Lower lobe of right lung (tissue), 2 donors: ENCODE measurements at regions not wholly inside any gene's neighbourhood (a gene's known extent, or its start where the extent isn't known, plus 50 kb on each side); places are given as distances from the start of the nearest gene placed in this dataset.
"Not testable (repeated sequence)": the region's sequence is repeated elsewhere in the genome, so short reads cannot be mapped to it uniquely, and the experiment has no call there.

Experiments used
- ATAC-seq, 2 donors: fragments of 200-7000 bp; cut with Tn5 transposase; one replicate each; pipeline ENCODE4 v1.9.1; 2020 to 2022; ENCODE audit warnings: mild to moderate bottlenecking in 2 of 2, moderate library complexity in 2 of 2
- DNase-seq: peaks from one replicate; pipeline ENCODE4 v3.0.0-alpha.2; 2020
- H3K27ac ChIP-seq: fragments of 200-600 bp; one replicate; pipeline ENCODE4 v1.8.0; 2022
- H3K27me3 ChIP-seq: fragments of 200-600 bp; one replicate; pipeline ENCODE4 v1.8.0; 2022; ENCODE audit warnings: low read depth
- H3K36me3 ChIP-seq: fragments of 200-600 bp; one replicate; pipeline ENCODE4 v1.8.0; 2022; ENCODE audit warnings: mild to moderate bottlenecking
- H3K4me1 ChIP-seq: fragments of 200-600 bp; one replicate; pipeline ENCODE4 v1.8.0; 2022
- H3K4me3 ChIP-seq: fragments of 200-600 bp; one replicate; pipeline ENCODE4 v1.8.0; 2022; ENCODE audit warnings: mild to moderate bottlenecking
- H3K9me3 ChIP-seq: fragments of 200-600 bp; one replicate; pipeline ENCODE4 v1.8.0; 2022
- intact Hi-C: fragments of 100-400 bp; cut with DNase I; formaldehyde crosslinking; loops from one replicate; pipeline ENCODE4 v1.11.0; 2022
- TF ChIP-seq, protein P1 (sequence below): fragments of 200-600 bp; IDR thresholded peaks from one replicate; pipeline ENCODE4 v1.8.0; 2022; ENCODE audit warnings: antibody characterized with exemption, mild to moderate bottlenecking
- donor health status: DM: no; HTN: yes; CAD: no; lungs with severe emphysema.

DNA sequence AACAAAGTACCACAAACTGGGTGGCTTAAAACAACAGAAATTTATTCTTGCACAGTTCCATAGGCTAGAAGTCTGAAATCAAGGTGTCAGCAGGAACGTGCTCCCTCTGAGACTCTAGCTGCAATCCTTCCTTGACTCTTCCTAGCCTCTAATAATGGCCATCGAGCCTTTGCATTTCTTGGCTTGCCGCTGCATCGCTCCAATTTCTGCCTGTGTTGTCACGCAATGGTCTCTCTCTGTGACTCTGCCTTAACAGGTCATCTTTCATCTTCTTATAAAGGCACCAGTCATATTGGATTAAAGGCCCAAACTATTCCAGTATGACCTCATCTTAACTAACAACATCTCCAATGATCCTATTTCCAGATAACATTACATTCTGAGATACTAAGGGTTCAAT is 61.0 kb upstream of the FNDC3B start:
- TF ChIP-seq, protein P1, sequence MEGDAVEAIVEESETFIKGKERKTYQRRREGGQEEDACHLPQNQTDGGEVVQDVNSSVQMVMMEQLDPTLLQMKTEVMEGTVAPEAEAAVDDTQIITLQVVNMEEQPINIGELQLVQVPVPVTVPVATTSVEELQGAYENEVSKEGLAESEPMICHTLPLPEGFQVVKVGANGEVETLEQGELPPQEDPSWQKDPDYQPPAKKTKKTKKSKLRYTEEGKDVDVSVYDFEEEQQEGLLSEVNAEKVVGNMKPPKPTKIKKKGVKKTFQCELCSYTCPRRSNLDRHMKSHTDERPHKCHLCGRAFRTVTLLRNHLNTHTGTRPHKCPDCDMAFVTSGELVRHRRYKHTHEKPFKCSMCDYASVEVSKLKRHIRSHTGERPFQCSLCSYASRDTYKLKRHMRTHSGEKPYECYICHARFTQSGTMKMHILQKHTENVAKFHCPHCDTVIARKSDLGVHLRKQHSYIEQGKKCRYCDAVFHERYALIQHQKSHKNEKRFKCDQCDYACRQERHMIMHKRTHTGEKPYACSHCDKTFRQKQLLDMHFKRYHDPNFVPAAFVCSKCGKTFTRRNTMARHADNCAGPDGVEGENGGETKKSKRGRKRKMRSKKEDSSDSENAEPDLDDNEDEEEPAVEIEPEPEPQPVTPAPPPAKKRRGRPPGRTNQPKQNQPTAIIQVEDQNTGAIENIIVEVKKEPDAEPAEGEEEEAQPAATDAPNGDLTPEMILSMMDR, result no peak
- H3K36me3 ChIP-seq, result no peaks in the 10 kb centered on the region
- H3K4me1 ChIP-seq, result peaks cover 28% of the 10 kb centered on the region
- no peak for ATAC-seq
- intact Hi-C loops, result no loop called here
- H3K4me3 ChIP-seq, result no peak overlapping the region
- no peaks in the 10 kb centered on the region for H3K9me3 ChIP-seq
- no peaks in the 10 kb centered on the region for H3K27me3 ChIP-seq
- DNase-seq, result no peak
- H3K27ac ChIP-seq, result no peak overlapping the region

DNA sequence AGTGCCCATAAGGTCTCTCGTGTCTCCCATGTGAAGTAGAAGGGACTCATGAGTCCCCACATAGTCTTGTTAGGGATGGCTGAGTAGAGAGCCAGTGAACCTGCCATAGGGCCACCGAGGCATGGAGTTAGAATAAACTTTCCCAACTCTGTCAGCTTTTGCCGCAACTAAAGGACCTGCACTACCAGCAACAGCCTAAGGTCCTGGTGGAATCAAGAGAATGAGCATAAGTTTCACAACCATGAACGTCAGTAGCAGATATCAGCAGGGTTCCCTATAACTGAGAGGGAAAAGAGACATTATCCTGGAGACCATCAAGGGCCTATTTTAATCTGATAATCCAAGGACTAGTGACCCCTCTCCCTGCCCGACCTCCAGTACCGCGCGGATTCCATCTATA is 60.3 kb upstream of the FNDC3B start:
- TF ChIP-seq, protein P1, result no peak
- Histone ChIP-seq H3K27ac (no peak overlapping the region), H3K4me1 (peaks cover 28% of the 10 kb centered on the region), H3K9me3 (no peaks in the 10 kb centered on the region), H3K27me3 (no peaks in the 10 kb centered on the region), H3K4me3 (no peak overlapping the region), H3K36me3 (no peaks in the 10 kb centered on the region)
- ATAC-seq (no peak), DNase-seq (no peak)
- intact Hi-C loops, result no loop called here

DNA sequence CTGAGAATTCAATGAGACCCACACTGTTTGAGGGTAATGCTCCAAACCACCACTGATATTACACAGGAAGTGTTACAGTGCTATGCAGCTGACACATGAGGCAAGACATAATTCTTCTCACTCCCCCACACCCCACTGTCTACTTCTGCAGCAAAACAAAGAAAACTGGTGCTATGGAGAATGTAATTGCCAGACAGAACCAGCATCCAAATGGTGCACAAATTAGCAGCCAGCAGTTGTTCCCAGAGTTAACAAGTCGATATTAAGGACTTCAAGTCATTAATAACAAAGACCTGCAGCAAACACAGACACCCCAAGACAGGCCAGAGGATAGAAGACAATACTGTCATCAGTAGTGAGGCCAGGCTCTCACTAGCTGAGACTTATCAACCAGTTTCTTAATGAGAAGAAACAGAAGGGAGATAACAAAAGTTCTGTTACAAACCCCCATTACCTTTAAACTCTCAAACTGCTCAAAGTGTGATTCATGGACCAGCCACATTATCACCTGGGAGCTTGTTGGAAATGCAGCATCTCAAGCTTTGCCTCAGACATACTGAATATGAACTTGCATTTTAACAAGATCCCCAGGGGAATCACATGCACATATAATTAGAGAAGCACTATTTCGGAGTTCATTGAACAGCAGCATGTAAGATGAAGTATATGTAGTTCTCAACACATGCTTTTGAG is 58.7 kb upstream of the FNDC3B start:
- Histone ChIP-seq H3K9me3 (no peaks in the 10 kb centered on the region), H3K4me3 (no peak overlapping the region), H3K27ac (no peak overlapping the region), H3K27me3 (no peaks in the 10 kb centered on the region), H3K4me1 (peaks cover 14% of the 10 kb centered on the region), H3K36me3 (no peaks in the 10 kb centered on the region)
- DNase-seq (no peak), ATAC-seq (peak; percentile 59 to 68)
- intact Hi-C loops, result no loop called here
- TF ChIP-seq, protein P1, result no peak

DNA sequence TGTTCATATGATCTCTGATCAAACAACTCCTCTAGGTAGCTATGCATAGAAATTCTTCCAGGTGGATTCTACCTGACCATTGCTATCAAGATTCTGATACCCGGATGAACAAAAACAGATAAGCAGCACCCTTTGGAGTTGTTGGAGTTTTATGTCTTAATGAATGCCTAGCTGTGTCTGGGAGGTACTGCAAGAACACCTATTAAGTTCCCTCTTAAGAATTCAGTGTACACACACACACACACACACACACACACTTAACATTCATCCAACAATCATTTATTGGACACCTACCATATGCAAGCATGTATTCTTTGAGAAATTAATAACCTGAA is 58.1 kb upstream of the FNDC3B start:
- TF ChIP-seq, protein P1, result no peak
- ATAC-seq (no peak), DNase-seq (no peak)
- intact Hi-C loops, result no loop called here
- H3K4me3 ChIP-seq, result no peak overlapping the region
- no peak overlapping the region for H3K27ac ChIP-seq
- no peaks in the 10 kb centered on the region for H3K36me3 ChIP-seq
- no peaks in the 10 kb centered on the region for H3K27me3 ChIP-seq
- H3K4me1 ChIP-seq, result peaks cover 9% of the 10 kb centered on the region
- no peaks in the 10 kb centered on the region for H3K9me3 ChIP-seq

DNA sequence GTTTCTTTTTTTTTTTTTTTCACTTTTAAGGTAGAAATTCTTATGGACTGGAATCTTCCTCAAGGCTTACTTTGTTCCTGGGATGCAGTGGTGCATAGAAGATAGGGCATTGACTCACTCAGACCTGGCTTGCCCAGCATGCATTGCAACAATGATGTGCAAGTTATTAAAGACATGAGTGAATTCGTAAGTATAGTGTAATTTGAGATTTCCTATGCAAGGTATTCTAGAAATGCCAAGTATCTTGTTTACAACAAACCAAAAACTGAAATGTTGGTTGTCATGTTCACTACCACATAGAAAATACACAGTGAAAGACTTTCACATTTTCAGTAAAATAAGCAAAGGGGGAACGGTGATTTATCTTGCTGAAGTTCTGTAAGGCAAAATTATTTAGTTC is 56.5 kb upstream of the FNDC3B start:
- intact Hi-C loops, result no loop called here
- TF ChIP-seq, protein P1, result no peak
- no peaks in the 10 kb centered on the region for H3K36me3 ChIP-seq
- H3K27me3 ChIP-seq, result no peaks in the 10 kb centered on the region
- no peak overlapping the region for H3K4me3 ChIP-seq
- ATAC-seq, result no peak
- no peak overlapping the region for H3K27ac ChIP-seq
- no peaks in the 10 kb centered on the region for H3K9me3 ChIP-seq
- DNase-seq, result no peak
- no peaks in the 10 kb centered on the region for H3K4me1 ChIP-seq

DNA sequence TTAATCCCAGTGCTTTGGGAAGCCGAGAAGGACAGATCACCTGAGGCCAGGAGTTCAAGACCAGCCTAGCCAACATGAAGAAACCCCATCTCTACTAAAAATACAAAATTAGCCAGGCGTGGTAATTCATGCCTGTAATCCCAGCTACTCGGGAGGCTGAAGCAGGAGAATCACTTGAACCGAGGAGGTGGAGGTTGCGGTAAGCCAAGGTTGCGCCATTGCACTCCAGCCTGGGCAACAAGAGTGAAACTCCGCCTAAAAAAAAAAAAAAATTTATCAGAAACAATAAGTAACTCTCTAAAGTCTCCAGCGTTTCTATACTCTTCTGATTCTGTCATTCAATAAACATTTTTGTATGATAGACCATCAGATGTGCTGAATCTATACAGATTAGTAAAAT is 55.7 kb upstream of the FNDC3B start:
- DNase-seq, H3K9me3 ChIP-seq, H3K36me3 ChIP-seq, H3K27ac ChIP-seq, ATAC-seq, H3K27me3 ChIP-seq, H3K4me3 ChIP-seq, H3K4me1 ChIP-seq, intact Hi-C loops: not testable (repeated sequence)
